ENCODE measurements at regions not wholly inside any gene's neighbourhood (a gene's known extent, or its start where the extent isn't known, plus 50 kb on each side); places are given as distances from the start of the nearest gene placed in this dataset.

GRCh38 chr19:27758626-27759505 is 1454.1 kb downstream of the UQCRFS1 start:
- TF ChIP-seq JUN (CRISPR knock-in tag; IDR thresholded peaks at IDR 0.05) (no peak), CTCF (IDR thresholded peaks at IDR 0.05) (no peak), ELF4 (CRISPR knock-in tag; IDR thresholded peaks at IDR 0.05; ENCODE audit: low read depth) (no peak), ZNF232 (CRISPR knock-in tag; IDR thresholded peaks at IDR 0.05) (no peak), ZNF317 (CRISPR knock-in tag; IDR thresholded peaks at IDR 0.05; ENCODE audit: borderline replicate concordance, low read depth) (no peak), ESRRA (CRISPR knock-in tag; IDR thresholded peaks at IDR 0.05; ENCODE audit: borderline replicate concordance) (no peak), NR2C2 (CRISPR knock-in tag; IDR thresholded peaks at IDR 0.05) (no peak), E2F5 (CRISPR knock-in tag; IDR thresholded peaks at IDR 0.05) (no peak), NFE2L1 (CRISPR knock-in tag; IDR thresholded peaks at IDR 0.05) (no peak), IRF2 (CRISPR knock-in tag; IDR thresholded peaks at IDR 0.05; ENCODE audit: borderline replicate concordance, low read depth) (no peak), TCF7 (CRISPR knock-in tag; IDR thresholded peaks at IDR 0.05; ENCODE audit: low read depth) (no peak)
- TF ChIP-seq, protein P1, sequence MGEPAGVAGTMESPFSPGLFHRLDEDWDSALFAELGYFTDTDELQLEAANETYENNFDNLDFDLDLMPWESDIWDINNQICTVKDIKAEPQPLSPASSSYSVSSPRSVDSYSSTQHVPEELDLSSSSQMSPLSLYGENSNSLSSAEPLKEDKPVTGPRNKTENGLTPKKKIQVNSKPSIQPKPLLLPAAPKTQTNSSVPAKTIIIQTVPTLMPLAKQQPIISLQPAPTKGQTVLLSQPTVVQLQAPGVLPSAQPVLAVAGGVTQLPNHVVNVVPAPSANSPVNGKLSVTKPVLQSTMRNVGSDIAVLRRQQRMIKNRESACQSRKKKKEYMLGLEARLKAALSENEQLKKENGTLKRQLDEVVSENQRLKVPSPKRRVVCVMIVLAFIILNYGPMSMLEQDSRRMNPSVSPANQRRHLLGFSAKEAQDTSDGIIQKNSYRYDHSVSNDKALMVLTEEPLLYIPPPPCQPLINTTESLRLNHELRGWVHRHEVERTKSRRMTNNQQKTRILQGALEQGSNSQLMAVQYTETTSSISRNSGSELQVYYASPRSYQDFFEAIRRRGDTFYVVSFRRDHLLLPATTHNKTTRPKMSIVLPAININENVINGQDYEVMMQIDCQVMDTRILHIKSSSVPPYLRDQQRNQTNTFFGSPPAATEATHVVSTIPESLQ (CRISPR knock-in tag; IDR thresholded peaks at IDR 0.05), result no peak
- TF ChIP-seq, protein P2, sequence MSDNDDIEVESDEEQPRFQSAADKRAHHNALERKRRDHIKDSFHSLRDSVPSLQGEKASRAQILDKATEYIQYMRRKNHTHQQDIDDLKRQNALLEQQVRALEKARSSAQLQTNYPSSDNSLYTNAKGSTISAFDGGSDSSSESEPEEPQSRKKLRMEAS (CRISPR knock-in tag; IDR thresholded peaks at IDR 0.05), result no peak
- TF ChIP-seq, protein P3, sequence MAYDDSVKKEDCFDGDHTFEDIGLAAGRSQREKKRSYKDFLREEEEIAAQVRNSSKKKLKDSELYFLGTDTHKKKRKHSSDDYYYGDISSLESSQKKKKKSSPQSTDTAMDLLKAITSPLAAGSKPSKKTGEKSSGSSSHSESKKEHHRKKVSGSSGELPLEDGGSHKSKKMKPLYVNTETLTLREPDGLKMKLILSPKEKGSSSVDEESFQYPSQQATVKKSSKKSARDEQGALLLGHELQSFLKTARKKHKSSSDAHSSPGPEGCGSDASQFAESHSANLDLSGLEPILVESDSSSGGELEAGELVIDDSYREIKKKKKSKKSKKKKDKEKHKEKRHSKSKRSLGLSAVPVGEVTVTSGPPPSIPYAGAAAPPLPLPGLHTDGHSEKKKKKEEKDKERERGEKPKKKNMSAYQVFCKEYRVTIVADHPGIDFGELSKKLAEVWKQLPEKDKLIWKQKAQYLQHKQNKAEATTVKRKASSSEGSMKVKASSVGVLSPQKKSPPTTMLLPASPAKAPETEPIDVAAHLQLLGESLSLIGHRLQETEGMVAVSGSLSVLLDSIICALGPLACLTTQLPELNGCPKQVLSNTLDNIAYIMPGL (CRISPR knock-in tag; IDR thresholded peaks at IDR 0.05), result no peak

All from WTC11 (cell line).